GM19099 (cell line): ENCODE measurements at regions not wholly inside any gene's neighbourhood (a gene's known extent, or its start where the extent isn't known, plus 50 kb on each side); places are given as distances from the start of the nearest gene placed in this dataset.

ENCODE experiments used
- POLR2A ChIP-seq: IDR thresholded peaks from 3 replicates; pipeline ENCODE4 v1.6.1; 2011; ENCODE audit warnings: low read depth; ENCODE audit not compliant: insufficient read length; ENCODE audit errors: extremely low read depth

DNA sequence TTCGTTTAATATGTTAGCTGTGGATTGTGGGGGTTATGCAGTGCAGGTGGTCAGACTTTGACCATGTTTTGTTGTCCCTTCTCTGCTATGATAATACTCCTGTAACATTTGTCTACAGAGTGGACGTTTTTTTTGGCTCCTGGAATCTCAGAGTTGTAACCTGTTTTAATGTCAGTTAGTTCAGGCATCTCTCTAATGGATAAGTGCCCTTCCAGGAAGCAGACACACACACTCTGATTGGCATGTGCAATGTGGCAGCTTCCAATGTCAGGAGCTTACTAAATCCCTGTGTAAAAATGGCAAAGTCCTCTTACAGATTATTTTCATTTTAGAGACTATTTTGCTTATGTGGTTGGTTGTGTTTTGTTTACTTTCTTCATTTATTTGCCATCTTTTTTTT lies 222.2 kb upstream of the ARPP21 start:
- no peak for TF ChIP-seq POLR2A

DNA sequence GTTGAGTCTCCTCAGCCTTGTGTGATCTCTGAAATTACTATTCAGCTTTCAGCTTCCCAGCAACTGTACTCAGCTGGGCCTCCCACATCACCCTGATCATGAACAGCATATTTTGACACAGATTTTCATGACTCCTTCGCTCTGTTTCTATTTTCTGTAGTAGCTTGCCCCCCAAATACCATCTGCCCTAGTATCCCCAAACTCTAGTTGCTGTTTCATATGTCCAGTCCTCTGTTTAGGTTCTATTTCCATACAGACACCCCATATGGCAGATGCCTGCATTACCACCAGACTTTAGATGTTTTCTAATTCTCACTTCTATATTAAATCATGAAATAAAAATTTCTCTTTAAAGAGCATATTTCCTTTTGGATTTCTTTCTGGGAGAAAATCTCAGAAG lies 217.2 kb upstream of the ARPP21 start:
- TF ChIP-seq POLR2A = no peak

DNA sequence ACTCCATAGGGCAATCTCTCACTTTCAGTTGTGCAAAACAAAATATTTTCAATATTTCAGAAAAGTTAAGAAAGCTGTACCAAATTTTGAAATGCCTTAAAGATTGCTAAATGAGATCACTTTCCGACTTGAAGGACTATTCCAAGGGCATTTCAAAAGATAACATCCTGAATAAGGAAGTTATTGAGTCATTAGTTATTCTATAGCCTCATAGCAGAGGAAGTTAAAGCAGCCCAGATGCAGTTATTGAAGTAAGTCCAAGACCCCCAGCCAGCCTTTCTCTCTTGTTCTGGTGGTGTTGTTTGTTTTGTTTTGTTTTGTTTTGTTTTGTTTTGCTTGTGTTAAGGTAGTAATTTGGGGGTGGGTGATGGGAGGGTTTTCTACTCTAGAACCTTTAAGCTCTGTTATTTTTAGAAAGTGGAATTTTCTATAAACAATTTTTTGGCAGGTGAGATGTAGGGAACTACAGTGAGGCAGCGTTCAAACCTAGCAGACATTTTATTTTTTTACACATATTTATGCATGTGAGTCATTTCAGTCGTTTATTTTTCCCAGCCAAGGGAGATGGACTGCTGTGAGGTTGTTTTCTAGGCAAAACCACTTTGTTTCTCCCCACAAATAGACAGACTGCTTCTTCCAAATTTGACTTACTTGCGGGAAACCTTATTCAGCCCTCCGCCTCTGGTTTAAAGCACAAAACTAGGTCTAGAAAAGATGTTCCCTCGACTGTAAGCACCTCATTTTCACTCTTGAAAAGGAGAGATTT lies 216.3 kb upstream of the ARPP21 start:
- TF ChIP-seq POLR2A = no peak

DNA sequence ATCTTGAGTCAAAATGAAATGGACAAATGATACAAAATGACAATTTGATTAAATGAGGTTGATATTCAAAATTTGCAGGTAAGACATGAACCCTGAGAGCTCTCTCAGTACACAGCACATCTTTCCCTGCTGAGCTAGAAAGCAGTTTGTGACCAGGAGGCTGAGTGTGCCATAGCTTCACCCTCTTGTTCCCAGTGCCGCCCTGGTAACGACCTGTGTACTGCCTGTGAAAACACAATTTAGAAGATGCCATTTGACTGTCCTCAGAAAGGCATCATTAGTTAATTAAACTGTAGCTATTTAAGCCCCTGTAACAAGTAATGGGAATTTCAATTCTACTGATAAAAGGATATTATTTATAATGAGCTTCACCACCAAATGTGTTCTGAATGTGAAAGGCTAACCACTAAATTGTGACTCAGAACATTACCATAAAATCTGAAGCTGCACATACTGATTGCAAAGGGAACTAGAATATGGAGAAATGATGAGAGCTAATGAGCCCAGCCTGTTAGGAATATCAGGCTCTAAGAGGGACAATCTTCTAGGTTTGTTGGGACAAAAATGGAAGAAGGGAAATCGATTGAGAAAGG lies 212.9 kb upstream of the ARPP21 start:
- no peak for TF ChIP-seq POLR2A

DNA sequence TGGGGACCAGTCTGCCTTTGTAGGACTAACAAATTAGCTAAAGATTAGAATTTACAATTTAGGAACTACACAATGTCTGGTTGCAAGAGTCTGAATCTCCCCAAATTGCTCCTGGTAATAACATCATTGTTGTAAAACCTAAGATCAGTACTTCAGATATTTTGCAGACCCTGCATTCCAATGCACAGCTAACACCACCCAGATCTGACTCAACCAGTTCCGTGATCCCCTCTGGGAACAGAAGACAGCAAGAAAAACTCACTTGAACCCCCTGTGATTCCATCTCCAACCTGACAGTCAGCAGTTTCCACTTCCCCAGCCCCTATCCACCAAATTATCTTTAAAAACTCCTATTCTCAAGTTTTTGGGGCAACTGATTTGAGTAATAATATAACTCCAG lies 201.9 kb upstream of the ARPP21 start:
- no peak for TF ChIP-seq POLR2A

DNA sequence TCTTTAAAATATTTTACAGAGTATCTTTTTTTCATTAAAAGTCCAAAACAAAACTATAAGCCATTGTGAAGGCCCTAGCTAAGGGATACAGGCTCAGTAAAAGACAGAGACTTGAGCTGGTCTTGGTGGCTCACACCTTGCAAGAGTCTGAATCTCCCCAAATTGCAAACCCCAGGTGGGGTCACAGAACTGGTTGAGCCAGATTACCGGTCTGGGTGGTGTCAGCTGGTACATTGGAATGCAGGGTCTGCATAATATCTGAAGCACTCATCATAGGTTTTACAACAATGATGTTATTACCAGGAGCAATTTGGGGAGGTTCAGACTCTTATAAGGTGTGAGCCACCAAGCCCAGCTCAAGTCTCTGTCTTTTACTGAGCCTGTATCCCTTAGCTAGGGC lies 201.2 kb upstream of the ARPP21 start:
- TF ChIP-seq POLR2A = no peak

DNA sequence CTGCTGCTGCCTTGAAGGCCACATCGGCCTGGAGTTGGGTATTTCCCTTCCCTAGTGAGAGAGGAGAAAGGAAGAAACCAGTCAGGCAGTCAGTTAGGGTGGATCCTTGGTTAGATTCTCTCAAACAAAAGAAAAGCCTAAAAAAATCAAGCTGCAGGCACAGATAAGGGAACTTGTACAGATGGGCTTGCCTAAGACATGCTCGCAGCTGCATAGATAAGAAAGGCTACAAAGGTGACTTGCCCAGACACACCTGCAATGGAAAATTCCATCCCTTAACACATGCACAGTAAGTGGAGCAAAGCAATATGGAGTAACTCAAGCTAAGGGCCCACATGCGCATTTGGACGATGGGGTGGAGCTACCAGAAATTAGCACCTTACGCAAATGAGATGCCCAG lies 199.7 kb upstream of the ARPP21 start:
- no peak for TF ChIP-seq POLR2A

DNA sequence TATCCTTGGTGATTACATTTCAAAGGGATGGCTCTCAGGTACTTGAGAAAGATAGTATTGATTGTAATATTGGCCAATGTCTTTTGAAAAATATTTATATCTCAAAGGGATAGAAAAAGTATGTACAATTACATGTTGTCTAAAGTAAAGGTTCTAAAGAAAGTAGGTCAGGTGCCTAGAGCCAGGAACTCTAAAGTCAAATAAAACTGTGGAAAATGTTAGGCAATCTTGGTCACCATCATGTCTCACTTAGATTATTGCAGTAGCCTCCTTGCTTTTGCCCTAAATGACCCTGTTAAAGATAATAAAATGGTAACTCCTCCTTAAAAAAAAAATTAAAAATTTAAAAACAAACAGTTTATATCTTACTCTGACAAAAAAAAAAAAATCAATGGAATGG lies 198.5 kb upstream of the ARPP21 start:
- no peak for TF ChIP-seq POLR2A

DNA sequence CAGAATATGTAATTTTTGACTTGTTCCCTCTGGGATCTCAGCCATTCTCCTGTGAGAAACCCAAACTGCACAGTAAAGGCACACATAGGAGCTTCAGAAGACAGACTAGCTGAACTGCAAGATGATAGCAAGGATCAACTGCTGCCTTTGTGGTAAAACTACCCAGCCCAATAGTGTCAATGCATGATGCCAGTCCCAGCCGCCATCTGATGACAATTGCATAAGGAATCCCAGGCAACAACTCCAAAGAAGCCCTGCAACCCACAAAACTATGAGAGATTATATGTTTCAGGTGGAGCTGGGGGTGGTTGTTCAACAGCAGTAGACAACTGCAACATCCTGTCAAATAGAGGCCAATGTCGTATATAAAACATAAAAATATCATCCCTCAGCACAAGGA lies 192.4 kb upstream of the ARPP21 start:
- TF ChIP-seq POLR2A = no peak

DNA sequence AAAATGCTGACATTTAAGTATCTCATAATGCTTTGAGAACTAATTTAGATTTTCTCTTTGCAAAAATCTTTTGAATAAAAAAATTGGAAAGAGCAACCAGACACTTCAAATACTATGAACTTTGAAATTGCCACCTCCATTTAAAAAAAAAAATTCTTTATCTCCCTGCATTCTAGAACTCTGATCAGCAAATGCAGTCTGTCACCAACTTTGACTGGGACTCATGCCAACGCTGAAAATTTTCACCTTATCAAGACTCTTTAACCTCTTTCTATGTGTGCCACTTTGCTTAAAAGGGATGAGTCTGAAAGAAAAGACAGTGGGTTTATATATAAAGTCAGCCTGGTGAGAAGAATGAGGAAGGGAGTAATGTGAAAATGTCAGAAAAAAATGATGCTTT lies 191.2 kb upstream of the ARPP21 start:
- no peak for TF ChIP-seq POLR2A

DNA sequence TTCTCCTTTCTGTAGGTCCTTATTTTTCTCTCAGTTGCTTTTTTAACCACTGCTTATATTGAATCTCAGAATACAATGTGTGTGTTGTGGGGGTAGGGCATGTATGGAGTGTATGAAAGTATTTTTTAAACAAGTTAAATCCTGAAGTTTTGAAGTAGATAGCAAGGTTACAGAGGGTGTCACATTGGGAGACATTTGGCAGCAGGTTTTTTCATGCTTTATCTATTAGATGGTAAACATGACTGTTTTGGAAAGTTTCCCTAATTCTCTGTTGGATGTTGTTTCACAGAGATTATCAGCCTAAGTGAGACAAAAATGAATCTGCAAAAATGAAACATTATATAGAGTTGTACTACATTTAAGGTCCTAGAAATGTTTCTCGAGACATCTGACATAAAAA lies 190.6 kb upstream of the ARPP21 start:
- TF ChIP-seq POLR2A = no peak

DNA sequence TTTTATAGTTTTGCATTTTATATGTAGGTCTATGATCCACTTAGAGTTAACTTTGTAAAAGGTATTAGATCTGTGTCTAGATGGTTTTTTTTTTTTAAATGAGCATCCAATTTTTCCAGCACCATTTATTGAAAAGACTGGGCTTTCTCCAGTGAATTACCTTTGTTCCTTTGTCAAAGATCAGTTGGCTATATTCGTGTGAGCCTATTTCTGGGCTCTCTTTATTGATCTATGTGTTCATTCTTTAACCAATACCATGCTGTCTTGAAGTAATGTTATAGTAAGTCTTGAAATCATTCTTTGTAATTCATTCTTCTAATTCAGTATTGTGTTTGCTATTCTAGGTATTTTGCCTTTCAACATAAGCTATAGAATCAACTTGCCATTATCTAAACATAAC lies 165.4 kb upstream of the ARPP21 start:
- no peak for TF ChIP-seq POLR2A

DNA sequence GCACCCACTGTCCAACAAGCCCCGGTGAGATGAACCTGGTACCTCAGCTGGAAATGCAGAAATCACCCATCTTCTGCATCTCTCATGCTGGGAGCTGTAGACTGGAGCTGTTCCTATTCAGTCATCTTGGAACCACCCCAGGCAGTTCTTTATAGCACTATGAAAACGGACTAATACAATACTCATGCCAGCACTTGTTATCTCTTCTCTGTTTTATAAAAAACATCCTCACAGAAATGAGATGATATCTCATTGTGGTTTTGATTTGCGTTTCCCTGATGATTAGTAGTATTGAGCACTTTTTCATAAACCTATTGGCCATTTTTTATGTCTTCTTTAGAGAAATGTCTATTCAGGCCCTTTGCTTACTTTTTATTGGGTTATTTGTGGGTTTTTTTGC lies 156.2 kb upstream of the ARPP21 start:
- no peak for TF ChIP-seq POLR2A

DNA sequence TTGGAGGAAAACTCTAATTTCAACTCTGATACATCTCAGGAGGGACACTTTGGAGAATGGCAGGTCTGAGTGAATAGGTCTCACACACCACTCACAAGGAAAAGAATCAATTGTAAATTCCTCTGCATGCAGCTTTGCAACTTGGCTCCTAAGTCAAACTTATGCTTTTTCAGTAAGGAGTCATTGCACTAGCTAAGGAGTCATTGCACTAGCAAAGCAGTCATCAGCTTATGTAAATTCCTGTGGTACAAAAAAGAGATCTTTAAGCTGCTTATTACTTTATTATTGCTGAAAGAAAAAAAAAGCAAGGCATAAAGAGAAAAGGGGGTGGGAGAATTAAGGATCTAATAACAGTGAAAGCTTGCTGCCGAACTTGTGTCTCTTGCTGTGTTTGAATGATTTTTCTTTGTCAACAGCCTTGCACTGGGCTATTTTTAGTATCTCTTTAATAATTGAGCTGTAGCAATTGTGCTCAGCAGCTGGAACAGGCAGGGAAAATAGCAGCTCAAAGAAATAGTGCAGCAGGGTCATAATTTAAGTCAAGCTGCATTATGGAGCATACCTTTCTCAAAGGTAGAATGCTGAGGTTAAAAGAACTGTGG lies 154.3 kb upstream of the ARPP21 start:
- TF ChIP-seq POLR2A = no peak

DNA sequence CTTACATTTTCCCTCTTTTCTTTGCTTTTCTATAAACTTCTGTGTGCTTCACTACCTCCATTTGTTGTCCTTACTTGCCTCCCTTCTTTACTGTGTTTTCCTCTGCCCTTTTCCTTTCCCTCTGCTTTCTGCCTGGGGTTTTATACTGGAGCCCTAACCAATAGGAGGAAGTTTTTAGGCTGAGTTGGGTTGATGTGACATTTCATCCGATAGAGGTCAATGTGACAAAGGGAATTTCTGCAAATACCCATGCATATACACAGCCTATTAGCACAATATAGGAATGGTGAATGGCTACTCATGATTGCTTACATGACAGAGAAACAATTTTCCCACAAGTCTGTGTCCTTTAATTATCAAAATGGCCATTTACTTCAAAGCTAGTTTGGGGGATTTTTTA lies 153.0 kb upstream of the ARPP21 start:
- TF ChIP-seq POLR2A = no peak

DNA sequence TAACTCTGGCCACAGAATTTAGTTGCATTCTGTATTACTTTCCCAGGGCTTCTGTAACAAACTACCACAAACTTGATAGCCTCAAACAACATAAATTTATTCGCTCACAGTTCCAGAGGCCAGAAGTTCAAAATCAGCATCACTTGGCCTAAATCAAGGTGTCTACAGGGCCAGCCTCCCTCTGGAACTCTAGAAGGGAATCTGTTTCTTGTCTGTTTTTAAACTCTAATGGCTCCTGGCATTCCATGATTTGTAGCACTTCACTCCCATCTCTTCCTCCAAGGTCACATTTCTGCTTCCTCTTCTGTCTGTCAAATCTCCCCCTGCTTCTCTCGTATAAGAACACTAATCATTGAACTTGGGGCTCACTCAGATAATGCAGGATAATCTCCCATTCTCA lies 151.9 kb upstream of the ARPP21 start:
- TF ChIP-seq POLR2A = no peak
